SK-N-SH (cell line): ENCODE measurements at regions not wholly inside any gene's neighbourhood (a gene's known extent, or its start where the extent isn't known, plus 50 kb on each side); places are given as distances from the start of the nearest gene placed in this dataset.

Experiments
- CTCF ChIA-PET: fragments of 300-600, 350-600 bp; formaldehyde crosslinking; extraction: SDS; loops from one replicate; lab custom pipeline; 2021; lab: Yijun Ruan, JAX
- POLR2A ChIA-PET: fragments of 350-600 bp; sonication (Branson Sonifier 250); formaldehyde crosslinking; extraction: SDS; loops from one replicate; lab custom pipeline; 2020; ENCODE audit warnings: antibody characterized with exemption, inconsistent platforms; lab: Yijun Ruan, JAX
- DNase-seq: peaks from one replicate; pipeline ENCODE4 v3.0.0; 2012
- H2AFZ ChIP-seq: fragments of 200-600 bp; sonication (generic); 2 replicates; pipeline ENCODE4 v1.8.1; 2016; ENCODE audit warnings: antibody characterized with exemption, mild to moderate bottlenecking, low read depth
- H3F3A ChIP-seq: fragments of 200-600 bp; sonication (generic); replicated peaks from 2 replicates; pipeline ENCODE3; 2016; ENCODE audit warnings: antibody characterized with exemption, mild to moderate bottlenecking; ENCODE audit not compliant: insufficient read depth
- H3K27ac ChIP-seq, 2 experiments: fragments of 200-500 bp in 1 of 2; fragments of 200-600 bp in 1 of 2; sonication (Bioruptor generic) in 1 of 2; sonication (generic), shearing (Covaris generic) in 1 of 2; 2 replicates each; pipeline versions ENCODE4 v1.5.1 to v1.6.1; 2014 to 2016; ENCODE audit warnings: low read depth in 2 of 2, inconsistent platforms in 1 of 2, low read length in 1 of 2, mild to moderate bottlenecking in 1 of 2, mixed read lengths in 1 of 2
- H3K27me3 ChIP-seq: fragments of 200-600 bp; sonication (generic), shearing (Covaris generic); 2 replicates; pipeline ENCODE4 v1.6.1; 2016; ENCODE audit warnings: mixed run types; ENCODE audit not compliant: insufficient read depth
- H3K36me3 ChIP-seq, 2 experiments: fragments of 200-500 bp in 1 of 2; fragments of 200-600 bp in 1 of 2; sonication (Bioruptor generic) in 1 of 2; sonication (generic) in 1 of 2; replicated peaks in 1 of 2; 2 replicates each; pipeline versions ENCODE3 to v1.5.1; 2014 to 2016; ENCODE audit warnings: low read length in 1 of 2, mild to moderate bottlenecking in 1 of 2; ENCODE audit not compliant: insufficient read depth in 2 of 2, control insufficient read depth in 1 of 2
- H3K4me1 ChIP-seq, 2 experiments: fragments of 200-500 bp in 1 of 2; fragments of 200-600 bp in 1 of 2; sonication (Bioruptor generic) in 1 of 2; sonication (generic), shearing (Covaris generic) in 1 of 2; 2 replicates each; pipeline versions ENCODE4 v1.5.1 to v1.6.1; 2014 to 2016; ENCODE audit warnings: low read depth in 1 of 2, low read length in 1 of 2, mixed run types in 1 of 2; ENCODE audit not compliant: insufficient read depth in 2 of 2, control insufficient read depth in 1 of 2
- H3K4me2 ChIP-seq: fragments of 200-600 bp; sonication (generic), shearing (Covaris generic); 2 replicates; pipeline ENCODE4 v1.6.1; 2017; ENCODE audit warnings: mixed run types
- H3K4me3 ChIP-seq, 2 experiments: fragments of 200-500 bp in 1 of 2; fragments of 200-600 bp in 1 of 2; sonication (Bioruptor generic) in 1 of 2; sonication (generic), shearing (Covaris generic) in 1 of 2; 2 replicates each; pipeline versions ENCODE4 v1.5.1 to v1.8.1; 2014 to 2016; ENCODE audit warnings: low read depth in 2 of 2, inconsistent platforms in 1 of 2, low read length in 1 of 2, mild to moderate bottlenecking in 1 of 2, mixed read lengths in 1 of 2, moderate library complexity in 1 of 2
- H3K79me2 ChIP-seq: fragments of 200-600 bp; sonication (generic); 2 replicates; pipeline ENCODE4 v1.8.1; 2017; ENCODE audit warnings: mild to moderate bottlenecking; ENCODE audit not compliant: insufficient read depth
- H3K9ac ChIP-seq: fragments of 200-600 bp; sonication (generic); 2 replicates; pipeline ENCODE4 v1.6.1; 2017; ENCODE audit warnings: mixed run types
- H3K9me2 ChIP-seq: fragments of 200-600 bp; sonication (generic); 2 replicates; pipeline ENCODE4 v1.6.1; 2017; ENCODE audit warnings: mixed run types
- H3K9me3 ChIP-seq: fragments of 200-600 bp; sonication (generic); 2 replicates; pipeline ENCODE4 v1.6.1; 2017; ENCODE audit warnings: mixed run types, mild to moderate bottlenecking, moderate library complexity
- H4K20me1 ChIP-seq: fragments of 200-600 bp; sonication (generic); 2 replicates; pipeline ENCODE4 v1.6.1; 2017; ENCODE audit warnings: mild to moderate bottlenecking, mixed run types; ENCODE audit not compliant: insufficient read depth
- CHD2 ChIP-seq: fragments of 150-350 bp; IDR thresholded peaks from 2 replicates; pipeline ENCODE4 v1.6.1; 2018; ENCODE audit warnings: low read length; ENCODE audit not compliant: partially characterized antibody
- ELF1 ChIP-seq: IDR thresholded peaks from 2 replicates; pipeline ENCODE4 v1.4.0; 2012
- EP300 ChIP-seq, 2 experiments: IDR thresholded peaks; 2 replicates each; pipeline versions ENCODE4 v1.4.0 to v1.6.1; 2012; ENCODE audit warnings: borderline replicate concordance in 1 of 2, low read depth in 1 of 2, low read length in 1 of 2
- FOXJ3 ChIP-seq: sonication (generic); formaldehyde crosslinking; IDR thresholded peaks from 2 replicates; pipeline ENCODE4 v1.5.1; 2020; ENCODE audit warnings: mild to moderate bottlenecking, missing genetic modification reagents
- FOXM1 ChIP-seq: IDR thresholded peaks from 2 replicates; pipeline ENCODE4 v1.4.0; 2012; ENCODE audit warnings: low read depth, mild to moderate bottlenecking
- GABPA ChIP-seq: IDR thresholded peaks from 2 replicates; pipeline ENCODE4 v1.4.0; 2012; ENCODE audit warnings: low read depth, mild to moderate bottlenecking
- IRF3 ChIP-seq: fragments of 150-350 bp; IDR thresholded peaks from 2 replicates; pipeline ENCODE4 v1.6.1; 2016; ENCODE audit warnings: mild to moderate bottlenecking, low read depth, low read length
- MXI1 ChIP-seq: IDR thresholded peaks from 2 replicates; pipeline ENCODE4 v1.6.1; 2012; ENCODE audit warnings: mild to moderate bottlenecking, low read depth, low read length, improper control_type of control experiment
- POLR2AphosphoS5 ChIP-seq: IDR thresholded peaks from 2 replicates; pipeline ENCODE4 v1.6.1; 2012; ENCODE audit warnings: low read depth, low read length
- REST ChIP-seq: IDR thresholded peaks from 2 replicates; pipeline ENCODE4 v1.6.1; 2012; ENCODE audit warnings: mild to moderate bottlenecking, low read depth, low read length, moderate library complexity
- RFX5 ChIP-seq: IDR thresholded peaks from 2 replicates; pipeline ENCODE4 v1.6.1; 2012; ENCODE audit warnings: mild to moderate bottlenecking, improper control_type of control experiment, low read length
- SMC3 ChIP-seq: IDR thresholded peaks from 2 replicates; pipeline ENCODE4 v1.6.1; 2012; ENCODE audit warnings: low read depth, low read length, improper control_type of control experiment
- TAF1 ChIP-seq: IDR thresholded peaks from 2 replicates; pipeline ENCODE4 v1.6.1; 2012; ENCODE audit warnings: low read depth, mild to moderate bottlenecking, low read length, moderate library complexity, borderline replicate concordance
- TEAD4 ChIP-seq: IDR thresholded peaks from 2 replicates; pipeline ENCODE4 v1.4.0; 2012; ENCODE audit warnings: mild to moderate bottlenecking, borderline replicate concordance; ENCODE audit not compliant: insufficient read depth
- ZBTB33 ChIP-seq: IDR thresholded peaks from 2 replicates; pipeline ENCODE4 v1.4.0; 2012; ENCODE audit warnings: low read depth, borderline replicate concordance
- WGBS: methylation state at CpG from one replicate; pipeline ENCODE4 v1.1.6; 2017; ENCODE audit warnings: low lambda C conversion rate; 5-methylcytosine and 5-hydroxymethylcytosine counted together
- TF ChIP-seq, protein P1 (sequence below): IDR thresholded peaks from 2 replicates; pipeline ENCODE4 v1.4.0; 2012; ENCODE audit warnings: low read depth
- TF ChIP-seq, protein P2 (sequence below): IDR thresholded peaks from 2 replicates; pipeline ENCODE4 v1.4.0; 2012; ENCODE audit warnings: low read depth, borderline replicate concordance
- TF ChIP-seq, protein P3 (sequence below): fragments of 150-350 bp; IDR thresholded peaks from 2 replicates; pipeline ENCODE4 v1.6.1; 2017; ENCODE audit warnings: antibody characterized with exemption, low read length, low read depth, borderline replicate concordance
- TF ChIP-seq, protein P4 (sequence below): fragments of 200-600 bp; sonication (generic); IDR thresholded peaks from 2 replicates; pipeline ENCODE4 v1.6.1; 2017; ENCODE audit warnings: antibody characterized with exemption, mild to moderate bottlenecking, moderate library complexity

DNA sequence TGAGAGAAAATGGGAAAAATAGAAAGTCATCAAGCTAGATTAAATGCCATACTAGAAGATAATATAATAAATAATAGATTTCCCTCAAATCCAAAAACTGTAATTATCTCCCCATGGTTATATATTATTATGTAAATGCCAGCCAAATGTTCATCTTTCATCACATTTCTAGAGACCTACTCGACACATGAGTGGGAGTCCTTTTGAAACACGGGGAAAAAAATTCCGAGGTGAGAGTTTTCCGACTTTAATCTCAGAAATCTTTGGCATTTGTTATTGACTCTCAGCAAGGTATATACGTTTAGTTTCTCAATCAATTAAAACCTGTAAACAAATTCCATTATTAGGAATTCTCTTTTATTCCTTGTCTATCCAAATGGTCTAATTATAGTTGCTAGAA, 465.4 kb upstream of the SMIM31 start:
- WGBS: under 1% methylated on average over 5 of the region's 5 CpGs
- Histone ChIP-seq H3K27ac (no peak overlapping the region), H2AFZ (no peak overlapping the region), H3K4me3 (no peak overlapping the region), H3F3A (no peaks in the 10 kb centered on the region), H3K36me3 (no peaks in the 10 kb centered on the region), H3K9ac (no peak overlapping the region), H4K20me1 (no peaks in the 10 kb centered on the region), H3K9me2 (no peaks in the 10 kb centered on the region), H3K27me3 (no peaks in the 10 kb centered on the region), H3K4me2 (no peak overlapping the region), H3K4me1 (no peaks in the 10 kb centered on the region), H3K79me2 (no peaks in the 10 kb centered on the region), H3K9me3 (no peaks in the 10 kb centered on the region)
- TF ChIP-seq EP300 (IDR thresholded peaks at IDR 0.05; ENCODE audit: borderline replicate concordance in 1 of 2, low read depth in 1 of 2, low read length in 1 of 2) (no peak), CHD2 (no peak), POLR2AphosphoS5 (no peak), GABPA (no peak), MXI1 (no peak), FOXJ3 (CRISPR knock-in tag) (no peak), FOXM1 (no peak), SMC3 (no peak), REST (no peak), IRF3 (no peak), TEAD4 (no peak), TAF1 (no peak), RFX5 (no peak), ELF1 (no peak), ZBTB33 (no peak)
- TF ChIP-seq, protein P1, sequence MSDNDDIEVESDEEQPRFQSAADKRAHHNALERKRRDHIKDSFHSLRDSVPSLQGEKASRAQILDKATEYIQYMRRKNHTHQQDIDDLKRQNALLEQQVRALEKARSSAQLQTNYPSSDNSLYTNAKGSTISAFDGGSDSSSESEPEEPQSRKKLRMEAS: no peak
- TF ChIP-seq, protein P2, sequence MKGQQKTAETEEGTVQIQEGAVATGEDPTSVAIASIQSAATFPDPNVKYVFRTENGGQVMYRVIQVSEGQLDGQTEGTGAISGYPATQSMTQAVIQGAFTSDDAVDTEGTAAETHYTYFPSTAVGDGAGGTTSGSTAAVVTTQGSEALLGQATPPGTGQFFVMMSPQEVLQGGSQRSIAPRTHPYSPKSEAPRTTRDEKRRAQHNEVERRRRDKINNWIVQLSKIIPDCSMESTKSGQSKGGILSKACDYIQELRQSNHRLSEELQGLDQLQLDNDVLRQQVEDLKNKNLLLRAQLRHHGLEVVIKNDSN: no peak
- TF ChIP-seq, protein P3, sequence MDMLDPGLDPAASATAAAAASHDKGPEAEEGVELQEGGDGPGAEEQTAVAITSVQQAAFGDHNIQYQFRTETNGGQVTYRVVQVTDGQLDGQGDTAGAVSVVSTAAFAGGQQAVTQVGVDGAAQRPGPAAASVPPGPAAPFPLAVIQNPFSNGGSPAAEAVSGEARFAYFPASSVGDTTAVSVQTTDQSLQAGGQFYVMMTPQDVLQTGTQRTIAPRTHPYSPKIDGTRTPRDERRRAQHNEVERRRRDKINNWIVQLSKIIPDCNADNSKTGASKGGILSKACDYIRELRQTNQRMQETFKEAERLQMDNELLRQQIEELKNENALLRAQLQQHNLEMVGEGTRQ: no peak
- TF ChIP-seq, protein P4, sequence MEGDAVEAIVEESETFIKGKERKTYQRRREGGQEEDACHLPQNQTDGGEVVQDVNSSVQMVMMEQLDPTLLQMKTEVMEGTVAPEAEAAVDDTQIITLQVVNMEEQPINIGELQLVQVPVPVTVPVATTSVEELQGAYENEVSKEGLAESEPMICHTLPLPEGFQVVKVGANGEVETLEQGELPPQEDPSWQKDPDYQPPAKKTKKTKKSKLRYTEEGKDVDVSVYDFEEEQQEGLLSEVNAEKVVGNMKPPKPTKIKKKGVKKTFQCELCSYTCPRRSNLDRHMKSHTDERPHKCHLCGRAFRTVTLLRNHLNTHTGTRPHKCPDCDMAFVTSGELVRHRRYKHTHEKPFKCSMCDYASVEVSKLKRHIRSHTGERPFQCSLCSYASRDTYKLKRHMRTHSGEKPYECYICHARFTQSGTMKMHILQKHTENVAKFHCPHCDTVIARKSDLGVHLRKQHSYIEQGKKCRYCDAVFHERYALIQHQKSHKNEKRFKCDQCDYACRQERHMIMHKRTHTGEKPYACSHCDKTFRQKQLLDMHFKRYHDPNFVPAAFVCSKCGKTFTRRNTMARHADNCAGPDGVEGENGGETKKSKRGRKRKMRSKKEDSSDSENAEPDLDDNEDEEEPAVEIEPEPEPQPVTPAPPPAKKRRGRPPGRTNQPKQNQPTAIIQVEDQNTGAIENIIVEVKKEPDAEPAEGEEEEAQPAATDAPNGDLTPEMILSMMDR: no peak
- ChIA-PET POLR2A (no interaction called here), CTCF (interaction anchor here (0.6 kb wide), 1 partner anchor 759 kb away, joined by 3 read pairs; no protein-coding TSS in a partner anchor)
- DNase-seq: no peak
